WTC11 (cell line): ENCODE measurements at regions not wholly inside any gene's neighbourhood (a gene's known extent, or its start where the extent isn't known, plus 50 kb on each side); places are given as distances from the start of the nearest gene placed in this dataset. TPM values are rescaled to one million over a fixed set of nuclear protein-coding genes. Genes with fewer than 3 reads are reported as not detected.
"Not testable (repeated sequence)": the region's sequence is repeated elsewhere in the genome, so short reads cannot be mapped to it uniquely, and the experiment has no call there.

Experiments used
- ATAC-seq: fragments of 200-7000 bp; cut with Tn5 transposase; 2 replicates; pipeline ENCODE4 v1.10.0; 2021; ENCODE audit warnings: mild to moderate bottlenecking, moderate library complexity
- CTCF ChIA-PET: fragments of 300-600 bp; sonication (Branson Sonifier 250); formaldehyde crosslinking; loops from one replicate; lab custom pipeline; 2021; ENCODE audit warnings: antibody characterized with exemption; lab: Charles Lee
- POLR2A ChIA-PET: fragments of 350-600 bp; sonication (Branson Sonifier 250); formaldehyde crosslinking; loops from one replicate; lab custom pipeline; 2021; ENCODE audit warnings: antibody characterized with exemption; lab: Charles Lee
- DNase-seq: peaks from one replicate; pipeline ENCODE4 v3.0.0; 2021; ENCODE audit warnings: low spot score
- H3K27ac Mint-ChIP-seq: 2 replicates; pipeline ENCODE4 v1.8.0; 2021; ENCODE audit warnings: mixed read lengths
- H3K27me3 Mint-ChIP-seq: 2 replicates; pipeline ENCODE4 v1.8.0; 2021; ENCODE audit warnings: low read depth, mild to moderate bottlenecking, moderate library complexity, mixed read lengths
- H3K36me3 Mint-ChIP-seq: 2 replicates; pipeline ENCODE4 v1.8.0; 2021; ENCODE audit warnings: mixed read lengths
- H3K4me1 Mint-ChIP-seq: 2 replicates; pipeline ENCODE4 v1.8.0; 2022; ENCODE audit warnings: mixed read lengths
- H3K4me3 Mint-ChIP-seq: 2 replicates; pipeline ENCODE4 v1.8.0; 2021; ENCODE audit warnings: mild to moderate bottlenecking, moderate library complexity, mixed read lengths
- H3K9me3 Mint-ChIP-seq: 2 replicates; pipeline ENCODE4 v1.8.0; 2021; ENCODE audit warnings: mixed read lengths
- microRNA-seq: library from miRNA; unstranded; fragments of <30 nt; microRNA quantifications from one replicate; pipeline ENCODE4 v1.2.0, GENCODE V29; 2022; ENCODE audit warnings: borderline number of aligned reads

DNA sequence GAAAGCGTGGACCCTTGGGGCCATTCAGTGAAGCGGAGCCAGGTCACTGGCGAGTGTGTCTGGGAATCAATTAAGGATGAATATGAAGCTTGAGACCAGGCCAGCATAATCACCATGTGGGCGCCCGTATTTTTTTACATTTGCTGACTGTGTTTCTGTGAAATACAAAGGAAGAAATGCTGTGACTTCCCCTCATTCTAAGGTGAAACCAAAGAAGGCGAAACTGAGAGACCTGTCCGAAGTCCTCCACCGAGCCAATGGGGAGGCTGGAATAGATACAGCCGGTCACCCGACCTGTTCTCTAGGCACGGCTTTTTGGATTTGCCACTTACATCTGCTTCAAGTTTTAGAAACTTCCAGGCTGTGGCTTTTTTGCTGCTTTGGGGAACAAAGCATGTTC, 59.3 kb upstream of the DRD5 start:
- H3K27me3 Mint-ChIP-seq, ATAC-seq, DNase-seq, H3K4me3 Mint-ChIP-seq, H3K4me1 Mint-ChIP-seq, H3K36me3 Mint-ChIP-seq, POLR2A ChIA-PET, H3K27ac Mint-ChIP-seq, H3K9me3 Mint-ChIP-seq: not testable (repeated sequence)
- CTCF ChIA-PET, result interaction anchor here (2.1 kb wide), 1 partner anchor 18 kb away, joined by 7 read pairs; no protein-coding TSS in a partner anchor

Small RNA genes lying in the stretch of these regions (microRNA-seq; reads per million reads assigned to microRNA genes)
- not detected for gene MIR548I2
